Epithelial cell of proximal tubule (primary cell): ENCODE measurements at regions not wholly inside any gene's neighbourhood (a gene's known extent, or its start where the extent isn't known, plus 50 kb on each side); places are given as distances from the start of the nearest gene placed in this dataset.

ENCODE experiments used
- DNase-seq: peaks from one replicate; pipeline ENCODE4 v3.0.0-alpha.2; 2011; ENCODE audit warnings: low read depth
- H3K4me3 ChIP-seq: 2 replicates; pipeline ENCODE4 v1.5.1; 2011; ENCODE audit warnings: low read depth, mild to moderate bottlenecking, low read length
- TF ChIP-seq, protein P1 (sequence below): conservative IDR thresholded peaks from 2 replicates; pipeline ENCODE4 v1.5.1; 2012; ENCODE audit warnings: low read depth, mild to moderate bottlenecking, low read length

DNA sequence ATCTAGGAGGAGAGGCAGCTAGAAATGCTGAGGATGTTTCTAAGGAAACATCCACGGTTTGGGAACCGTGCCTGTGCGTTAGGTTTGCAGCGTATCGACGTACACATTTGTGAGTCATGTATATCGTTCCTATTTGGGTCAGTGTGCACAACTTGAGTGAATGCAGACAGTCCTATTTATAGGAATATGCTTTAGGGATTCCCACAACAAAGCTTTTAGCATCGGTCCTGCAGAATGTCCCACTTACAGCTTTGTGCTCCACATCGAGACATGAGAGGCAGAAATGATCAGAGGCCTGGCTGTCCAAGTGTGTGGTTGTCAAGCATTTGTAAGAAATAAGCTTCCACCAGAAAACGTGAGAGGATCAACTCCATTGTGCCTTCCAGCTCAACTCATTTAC lies 1282.7 kb upstream of the WWC1 start:
- no peak for DNase-seq
- TF ChIP-seq, protein P1, sequence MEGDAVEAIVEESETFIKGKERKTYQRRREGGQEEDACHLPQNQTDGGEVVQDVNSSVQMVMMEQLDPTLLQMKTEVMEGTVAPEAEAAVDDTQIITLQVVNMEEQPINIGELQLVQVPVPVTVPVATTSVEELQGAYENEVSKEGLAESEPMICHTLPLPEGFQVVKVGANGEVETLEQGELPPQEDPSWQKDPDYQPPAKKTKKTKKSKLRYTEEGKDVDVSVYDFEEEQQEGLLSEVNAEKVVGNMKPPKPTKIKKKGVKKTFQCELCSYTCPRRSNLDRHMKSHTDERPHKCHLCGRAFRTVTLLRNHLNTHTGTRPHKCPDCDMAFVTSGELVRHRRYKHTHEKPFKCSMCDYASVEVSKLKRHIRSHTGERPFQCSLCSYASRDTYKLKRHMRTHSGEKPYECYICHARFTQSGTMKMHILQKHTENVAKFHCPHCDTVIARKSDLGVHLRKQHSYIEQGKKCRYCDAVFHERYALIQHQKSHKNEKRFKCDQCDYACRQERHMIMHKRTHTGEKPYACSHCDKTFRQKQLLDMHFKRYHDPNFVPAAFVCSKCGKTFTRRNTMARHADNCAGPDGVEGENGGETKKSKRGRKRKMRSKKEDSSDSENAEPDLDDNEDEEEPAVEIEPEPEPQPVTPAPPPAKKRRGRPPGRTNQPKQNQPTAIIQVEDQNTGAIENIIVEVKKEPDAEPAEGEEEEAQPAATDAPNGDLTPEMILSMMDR = no peak
- H3K4me3 ChIP-seq = no peak overlapping the region

DNA sequence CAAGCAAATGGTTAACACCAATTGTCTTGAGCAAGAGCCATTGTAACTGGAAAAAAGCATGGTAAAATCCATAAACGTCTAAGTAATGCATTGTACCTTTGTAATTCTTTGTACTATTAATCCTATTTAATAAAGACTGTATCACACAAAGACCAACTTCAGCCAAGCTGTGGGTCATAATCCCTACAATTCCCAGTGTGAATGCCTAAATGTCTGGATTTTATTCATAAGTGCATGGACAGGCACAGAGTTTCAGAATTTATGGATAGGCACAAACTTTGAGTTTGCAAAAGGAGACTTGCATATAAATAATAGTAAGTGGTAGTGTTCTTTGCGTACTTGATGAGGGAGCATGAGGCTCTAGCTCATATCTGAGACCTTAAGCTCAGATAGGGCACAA lies 1280.2 kb upstream of the WWC1 start:
- no peak for DNase-seq
- TF ChIP-seq, protein P1 = no peak
- H3K4me3 ChIP-seq = no peak overlapping the region

DNA sequence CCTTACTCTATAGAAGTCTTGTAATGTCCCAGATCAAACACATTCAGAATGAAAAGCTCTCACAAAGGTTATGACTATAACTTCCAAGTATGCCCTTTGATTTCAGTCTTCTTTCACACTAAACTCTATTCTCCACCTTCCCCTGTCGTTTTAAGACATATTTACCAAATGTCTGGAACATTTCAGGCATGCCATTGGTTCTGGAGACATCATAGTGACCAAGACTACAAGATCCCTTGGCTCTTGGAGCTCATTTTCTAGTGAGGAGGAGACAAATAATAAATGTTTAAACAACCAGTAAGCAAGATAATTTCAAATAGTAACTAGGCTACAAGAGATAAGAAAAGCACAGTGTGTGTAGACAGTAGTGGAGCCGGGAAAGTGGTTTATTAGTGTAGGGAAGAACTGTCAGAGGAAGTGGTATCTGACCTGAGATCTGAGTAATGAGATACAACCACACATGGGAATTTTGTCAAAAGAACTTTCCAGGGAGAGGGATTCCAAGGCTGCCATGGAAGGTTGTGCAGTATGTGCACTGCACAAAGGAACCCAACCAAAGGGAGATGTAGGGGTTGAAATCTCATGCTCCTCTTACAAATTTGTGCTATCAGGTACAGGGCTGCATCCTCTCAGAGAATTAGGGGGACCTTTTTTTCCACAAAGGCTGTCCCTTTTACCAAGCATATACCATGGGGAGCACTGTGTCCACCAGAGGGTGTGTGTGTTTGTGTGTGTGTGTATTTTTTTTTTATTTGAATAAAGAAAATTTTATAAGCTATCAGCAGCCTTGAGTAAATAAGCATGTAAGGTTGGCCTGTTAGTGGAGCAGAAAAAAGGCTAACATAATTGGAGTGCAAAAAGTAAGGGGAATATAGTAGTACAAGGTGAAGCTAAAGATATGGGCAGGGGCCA lies 1279.1 kb upstream of the WWC1 start:
- H3K4me3 ChIP-seq = no peak overlapping the region
- TF ChIP-seq, protein P1 = no peak
- no peak for DNase-seq

DNA sequence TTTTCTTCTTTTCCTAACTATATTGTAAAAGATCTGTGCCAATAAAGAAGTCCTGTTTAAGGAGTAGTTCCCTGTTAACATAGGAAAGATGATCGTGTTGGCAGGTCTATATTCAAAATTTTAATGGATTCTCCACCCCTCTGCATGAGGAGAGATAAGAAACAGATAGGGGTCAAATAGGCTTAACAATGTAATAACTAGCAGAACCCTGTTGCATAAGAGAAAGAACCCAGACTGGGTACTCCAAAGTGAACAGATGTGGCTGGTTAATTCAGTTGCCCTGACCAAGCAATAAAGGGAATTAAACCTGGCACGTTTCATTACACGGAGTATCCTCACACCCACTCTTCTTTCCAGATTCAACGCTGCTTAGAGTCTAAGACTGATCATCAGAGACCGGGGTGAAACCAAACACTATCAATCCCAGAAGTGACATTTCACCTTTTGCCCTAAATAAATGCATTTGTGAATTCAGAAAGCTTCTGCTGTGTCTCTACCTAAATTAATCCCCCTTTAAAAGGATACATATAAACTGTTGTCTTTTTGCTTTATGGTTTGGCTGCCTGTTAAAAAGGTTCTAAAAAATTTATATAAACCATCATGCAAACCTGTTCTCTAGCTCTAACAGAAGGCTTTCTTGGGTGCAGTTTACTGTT lies 1276.9 kb upstream of the WWC1 start:
- TF ChIP-seq, protein P1 = no peak
- DNase-seq = no peak
- no peak overlapping the region for H3K4me3 ChIP-seq

DNA sequence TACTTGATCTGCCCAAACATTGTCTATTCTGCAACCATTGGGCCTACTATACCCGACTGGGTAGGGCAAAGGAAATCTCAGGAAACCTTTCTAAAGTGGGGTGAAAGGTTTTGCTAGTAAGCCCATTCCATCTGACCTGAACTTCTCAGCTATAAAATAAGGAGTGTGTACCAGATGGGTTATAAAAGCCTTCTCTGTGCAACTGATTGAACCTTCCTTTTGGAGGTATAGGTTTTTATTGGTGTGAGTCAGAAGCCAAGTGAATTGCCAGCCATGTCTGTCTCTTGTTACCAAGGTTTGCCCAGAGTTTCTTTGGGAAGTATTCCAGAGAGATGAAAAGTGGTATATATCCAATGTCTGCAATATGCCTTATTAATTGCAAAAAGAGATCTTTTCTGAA lies 1271.0 kb upstream of the WWC1 start:
- no peak for DNase-seq
- TF ChIP-seq, protein P1 = no peak
- no peak overlapping the region for H3K4me3 ChIP-seq

DNA sequence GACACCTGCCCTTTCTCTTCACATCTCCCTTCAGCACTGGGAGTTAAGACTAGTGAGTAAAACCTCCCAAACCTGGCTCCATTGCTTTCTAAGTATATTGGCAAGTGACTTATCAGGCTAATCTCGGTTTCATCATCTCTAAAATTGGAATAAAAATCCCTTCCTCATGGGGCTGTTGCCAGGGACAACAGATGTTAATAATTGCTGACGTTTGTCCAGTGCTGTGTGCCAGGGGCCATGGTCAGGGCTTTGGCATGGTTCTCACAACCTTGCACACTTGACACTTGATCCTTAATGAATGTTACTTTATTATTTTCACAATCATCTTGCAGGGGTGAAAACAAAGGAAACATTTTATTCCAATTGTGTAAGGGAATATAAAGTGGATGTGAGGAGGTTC lies 1262.0 kb upstream of the WWC1 start:
- H3K4me3 ChIP-seq = no peak overlapping the region
- TF ChIP-seq, protein P1 = no peak
- DNase-seq = no peak
